Transverse colon (tissue), 4 donors: ENCODE measurements at regions not wholly inside any gene's neighbourhood (a gene's known extent, or its start where the extent isn't known, plus 50 kb on each side); places are given as distances from the start of the nearest gene placed in this dataset.

ENCODE experiments used
- DNase-seq: peaks from one replicate; pipeline ENCODE4 v3.0.0-alpha.2; 2019
- H3K27ac ChIP-seq, 4 donors: fragments of 200-600 bp; sonication (generic); 2 replicates each; pipeline ENCODE4 v1.5.1; 2016 to 2018; ENCODE audit warnings: inconsistent platforms in 4 of 4
- H3K27me3 ChIP-seq: fragments of 200-600 bp; sonication (generic); 2 replicates; pipeline ENCODE4 v1.5.1; 2017; ENCODE audit warnings: inconsistent platforms
- H3K36me3 ChIP-seq, 4 donors: fragments of 200-600 bp; sonication (generic); 2 replicates each; pipeline ENCODE4 v1.5.1; 2017 to 2019; ENCODE audit warnings: inconsistent platforms in 4 of 4
- H3K4me1 ChIP-seq, 4 donors: fragments of 200-600 bp; sonication (generic); 2 replicates each; pipeline ENCODE4 v1.5.1; 2017 to 2020; ENCODE audit warnings: inconsistent platforms in 4 of 4
- H3K4me3 ChIP-seq, 4 donors: fragments of 200-600 bp; sonication (generic); 1 replicate in 1 of 4; 2 replicates in 3 of 4; pipeline versions ENCODE4 v1.5.1 to v1.6.1; 2017 to 2019; ENCODE audit warnings: inconsistent platforms in 4 of 4
- H3K9me3 ChIP-seq, 2 donors: fragments of 200-600 bp; sonication (generic); 2 replicates each; pipeline ENCODE4 v1.5.1; 2017 to 2019; ENCODE audit warnings: inconsistent platforms in 2 of 2
- EP300 ChIP-seq: sonication (generic); formaldehyde crosslinking; IDR thresholded peaks from one replicate; pipeline ENCODE4 v1.6.1; 2017; ENCODE audit warnings: antibody characterized with exemption, low read depth
- POLR2A ChIP-seq: fragments of 450-650 bp; IDR thresholded peaks from one replicate; pipeline ENCODE4 v1.6.1; 2016; ENCODE audit warnings: antibody characterized with exemption, mild to moderate bottlenecking, moderate library complexity
- POLR2AphosphoS5 ChIP-seq, 3 donors: sonication (generic); formaldehyde crosslinking; IDR thresholded peaks; one replicate each; pipeline ENCODE4 v1.6.1; 2016; ENCODE audit warnings: antibody characterized with exemption in 3 of 3
- WGBS, 2 donors: methylation state at CpG; one replicate each; pipeline ENCODE4 v1.1.5; 2018; ENCODE audit warnings: low coverage in 1 of 2; 5-methylcytosine and 5-hydroxymethylcytosine counted together
- in situ Hi-C, 4 donors: fragments of 200-750 bp; cut with MboI; loops; one replicate each; pipeline versions ENCODE4 v1.15.0 to v1.15.1; 2017; ENCODE audit warnings: low sequenced_read_pairs in 3 of 4, low pct_ligation_motif_present in 1 of 4, low pct_unique_long_range_greater_than_20kb in 1 of 4
- intact Hi-C: fragments of 100-400 bp; cut with DNase I; formaldehyde crosslinking; loops from one replicate; pipeline ENCODE4 v1.15.1; 2023; ENCODE audit warnings: low total_unique reads
- TF ChIP-seq, protein P1 (sequence below), 5 experiments: fragments of 200-600 bp in 3 of 5; fragments of 450-650 bp in 2 of 5; sonication (generic) in 3 of 5; IDR thresholded peaks; 1 replicate in 2 of 5; 2 replicates in 3 of 5; pipeline ENCODE4 v1.5.1; 2016 to 2017; ENCODE audit warnings: antibody characterized with exemption in 5 of 5, inconsistent platforms in 3 of 5, mild to moderate bottlenecking in 2 of 5, moderate library complexity in 1 of 5

DNA sequence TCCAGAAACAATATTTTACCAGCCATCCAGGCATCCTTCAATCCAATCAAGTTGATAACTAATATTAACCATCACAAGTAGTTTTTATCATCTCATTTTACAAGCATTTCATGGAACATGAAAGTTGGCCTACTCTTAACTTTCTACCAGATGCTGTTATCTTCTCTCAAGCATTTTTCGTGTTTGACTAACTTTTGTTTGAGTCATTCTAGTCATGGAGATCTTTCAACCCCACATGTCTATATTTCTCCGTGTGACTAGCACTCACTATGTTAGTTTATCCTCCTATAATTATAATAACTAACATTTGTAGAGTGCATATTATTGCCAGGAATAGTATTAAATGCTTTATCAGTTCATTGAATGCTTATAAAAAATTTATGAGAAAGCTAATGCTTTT, 307.0 kb upstream of the CWC22 start:
- no peak for TF ChIP-seq EP300
- TF ChIP-seq POLR2A: no peak
- TF ChIP-seq, protein P1, sequence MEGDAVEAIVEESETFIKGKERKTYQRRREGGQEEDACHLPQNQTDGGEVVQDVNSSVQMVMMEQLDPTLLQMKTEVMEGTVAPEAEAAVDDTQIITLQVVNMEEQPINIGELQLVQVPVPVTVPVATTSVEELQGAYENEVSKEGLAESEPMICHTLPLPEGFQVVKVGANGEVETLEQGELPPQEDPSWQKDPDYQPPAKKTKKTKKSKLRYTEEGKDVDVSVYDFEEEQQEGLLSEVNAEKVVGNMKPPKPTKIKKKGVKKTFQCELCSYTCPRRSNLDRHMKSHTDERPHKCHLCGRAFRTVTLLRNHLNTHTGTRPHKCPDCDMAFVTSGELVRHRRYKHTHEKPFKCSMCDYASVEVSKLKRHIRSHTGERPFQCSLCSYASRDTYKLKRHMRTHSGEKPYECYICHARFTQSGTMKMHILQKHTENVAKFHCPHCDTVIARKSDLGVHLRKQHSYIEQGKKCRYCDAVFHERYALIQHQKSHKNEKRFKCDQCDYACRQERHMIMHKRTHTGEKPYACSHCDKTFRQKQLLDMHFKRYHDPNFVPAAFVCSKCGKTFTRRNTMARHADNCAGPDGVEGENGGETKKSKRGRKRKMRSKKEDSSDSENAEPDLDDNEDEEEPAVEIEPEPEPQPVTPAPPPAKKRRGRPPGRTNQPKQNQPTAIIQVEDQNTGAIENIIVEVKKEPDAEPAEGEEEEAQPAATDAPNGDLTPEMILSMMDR (IDR thresholded peaks at IDR 0.05): no peak
- TF ChIP-seq POLR2AphosphoS5 (IDR thresholded peaks at IDR 0.05): no peak
- no peak for DNase-seq
- H3K4me3 ChIP-seq: no peak overlapping the region
- H3K27me3 ChIP-seq: no peaks in the 10 kb centered on the region
- 67 to 76% methylated on average over 2 of the region's 2 CpGs for WGBS, 2 donors
- in situ Hi-C loops: no loop called here
- no peaks in the 10 kb centered on the region for H3K4me1 ChIP-seq
- intact Hi-C loops: no loop called here
- no peaks in the 10 kb centered on the region for H3K9me3 ChIP-seq
- H3K36me3 ChIP-seq: no peaks in the 10 kb centered on the region
- H3K27ac ChIP-seq: no peak overlapping the region

DNA sequence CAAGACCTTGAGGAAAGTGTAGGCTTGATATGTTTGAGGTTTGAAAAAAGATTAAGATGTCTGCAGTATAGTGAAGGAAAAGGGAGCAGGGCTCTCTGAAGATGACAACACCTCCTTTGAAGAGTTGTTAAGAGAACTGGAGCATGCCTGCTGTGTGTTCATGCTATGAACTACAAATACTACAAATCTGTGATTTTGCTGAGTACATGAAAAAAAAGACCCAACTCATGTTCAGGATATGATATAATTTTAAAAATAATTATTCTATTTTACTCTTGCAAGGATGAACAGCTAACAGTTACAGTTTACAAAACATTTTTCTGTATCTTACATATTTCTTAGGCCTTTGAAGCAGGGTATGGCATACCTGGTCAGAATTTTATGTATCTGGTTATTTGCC, 305.4 kb upstream of the CWC22 start:
- Histone ChIP-seq H3K9me3 (no peaks in the 10 kb centered on the region), H3K4me3 (no peak overlapping the region), H3K4me1 (no peaks in the 10 kb centered on the region), H3K27me3 (no peaks in the 10 kb centered on the region), H3K36me3 (no peaks in the 10 kb centered on the region), H3K27ac (no peak overlapping the region)
- intact Hi-C loops (no loop called here), in situ Hi-C loops (no loop called here)
- no peak for DNase-seq
- no peak for TF ChIP-seq POLR2AphosphoS5 (IDR thresholded peaks at IDR 0.05)
- TF ChIP-seq EP300: no peak
- TF ChIP-seq, protein P1 (IDR thresholded peaks at IDR 0.05): no peak
- TF ChIP-seq POLR2A: no peak

DNA sequence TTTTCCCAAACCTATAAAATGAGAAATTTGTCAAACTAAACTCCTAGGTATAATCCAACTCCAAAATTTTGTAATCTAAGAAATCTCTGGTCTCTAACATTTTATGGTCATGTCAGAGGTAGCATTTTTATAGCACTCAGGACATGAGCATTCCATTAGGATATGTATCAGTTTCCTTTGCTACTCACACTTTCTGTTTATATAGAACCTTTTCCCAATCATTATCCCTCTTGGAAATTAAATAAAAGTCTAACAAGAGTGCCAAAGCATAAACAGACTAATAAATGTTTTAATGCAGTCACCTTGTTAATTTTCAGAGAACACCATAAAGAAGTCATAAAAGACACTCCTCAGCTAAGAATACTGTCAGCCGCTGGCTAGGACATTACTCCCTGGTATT, 300.0 kb upstream of the CWC22 start:
- no peaks in the 10 kb centered on the region for H3K27me3 ChIP-seq
- in situ Hi-C loops: no loop called here
- H3K9me3 ChIP-seq: no peaks in the 10 kb centered on the region
- H3K36me3 ChIP-seq: no peaks in the 10 kb centered on the region
- TF ChIP-seq, protein P1 (IDR thresholded peaks at IDR 0.05): no peak
- TF ChIP-seq POLR2AphosphoS5 (IDR thresholded peaks at IDR 0.05) (no peak), EP300 (no peak), POLR2A (no peak)
- 45 to 70% methylated on average over 1 of the region's 1 CpG for WGBS, 2 donors
- H3K27ac ChIP-seq: no peak overlapping the region
- H3K4me1 ChIP-seq: no peaks in the 10 kb centered on the region
- H3K4me3 ChIP-seq: no peak overlapping the region
- no peak for DNase-seq
- intact Hi-C loops: no loop called here

DNA sequence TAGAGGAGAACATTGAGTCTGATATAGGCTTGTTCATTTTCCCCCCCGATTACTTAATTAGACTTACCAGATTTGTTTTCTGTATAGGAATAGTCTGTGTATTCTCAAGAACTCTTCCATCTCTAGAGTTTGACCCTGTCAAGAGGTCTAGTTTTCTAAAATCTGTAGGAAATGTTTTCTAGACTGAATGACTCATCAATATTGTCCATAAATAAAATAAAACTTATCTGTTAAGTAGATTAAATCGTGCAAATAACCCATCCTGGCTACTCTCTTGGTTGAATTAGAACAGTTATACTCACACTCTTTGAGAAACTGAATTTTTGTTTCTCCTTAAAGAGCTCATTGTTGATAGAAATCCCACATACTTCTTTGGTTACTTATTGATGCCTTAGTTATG, 299.2 kb upstream of the CWC22 start:
- H3K36me3 ChIP-seq: no peaks in the 10 kb centered on the region
- no peak for DNase-seq
- in situ Hi-C loops (no loop called here), intact Hi-C loops (no loop called here)
- TF ChIP-seq EP300 (no peak), POLR2A (no peak), POLR2AphosphoS5 (IDR thresholded peaks at IDR 0.05) (no peak)
- TF ChIP-seq, protein P1 (IDR thresholded peaks at IDR 0.05): no peak
- no peaks in the 10 kb centered on the region for H3K9me3 ChIP-seq
- no peaks in the 10 kb centered on the region for H3K27me3 ChIP-seq
- WGBS, 2 donors: 64 to 69% methylated on average over 2 of the region's 2 CpGs
- no peak overlapping the region for H3K4me3 ChIP-seq
- no peaks in the 10 kb centered on the region for H3K4me1 ChIP-seq
- no peak overlapping the region for H3K27ac ChIP-seq
